Tibial artery (tissue), 4 donors: ENCODE measurements at regions not wholly inside any gene's neighbourhood (a gene's known extent, or its start where the extent isn't known, plus 50 kb on each side); places are given as distances from the start of the nearest gene placed in this dataset.

Source experiments
- DNase-seq, 2 donors: peaks; one replicate each; pipeline ENCODE4 v3.0.0-alpha.2; 2019
- H3K27ac ChIP-seq, 2 donors: fragments of 200-600 bp; sonication (generic) in 1 of 2; 1 replicate in 1 of 2; 2 replicates in 1 of 2; pipeline ENCODE4 v1.5.1; 2018 to 2019; ENCODE audit warnings: mild to moderate bottlenecking in 1 of 2
- H3K27me3 ChIP-seq, 2 donors: fragments of 200-600 bp; sonication (generic) in 1 of 2; one replicate each; pipeline versions ENCODE4 v1.5.1 to v1.6.0; 2016 to 2019
- H3K36me3 ChIP-seq, 3 donors: fragments of 200-600 bp; sonication (generic) in 2 of 3; one replicate each; pipeline ENCODE4 v1.5.1; 2016 to 2019; ENCODE audit warnings: mild to moderate bottlenecking in 2 of 3
- H3K4me1 ChIP-seq, 4 donors: fragments of 200-600 bp; sonication (generic) in 2 of 4; 1 replicate in 3 of 4; 2 replicates in 1 of 4; pipeline ENCODE4 v1.5.1; 2016 to 2019
- H3K4me3 ChIP-seq, 2 donors: fragments of 200-600 bp; sonication (generic) in 1 of 2; 1 replicate in 1 of 2; 2 replicates in 1 of 2; pipeline ENCODE4 v1.5.1; 2018 to 2019; ENCODE audit warnings: mild to moderate bottlenecking in 2 of 2
- H3K9me3 ChIP-seq, 3 donors: fragments of 200-600 bp; sonication (generic) in 1 of 3; one replicate each; pipeline ENCODE4 v1.5.1; 2016 to 2019
- CTCF ChIP-seq, 2 experiments: fragments of 200-600 bp in 1 of 2; fragments of 450-650 bp in 1 of 2; IDR thresholded peaks; one replicate each; pipeline ENCODE4 v1.5.1; 2017 to 2019; ENCODE audit warnings: antibody characterized with exemption in 2 of 2, mild to moderate bottlenecking in 1 of 2, moderate library complexity in 1 of 2
- intact Hi-C: fragments of 100-400 bp; cut with DNase I; formaldehyde crosslinking; loops from one replicate; pipeline ENCODE4 v1.15.0; 2023; ENCODE audit warnings: low total_unique reads

- Histone ChIP-seq H3K36me3 (no peaks in the 10 kb centered on the region), H3K9me3 (no peaks in the 10 kb centered on the region), H3K27ac (no peak overlapping the region), H3K4me1 (peaks cover 0 to 9% (median 0%) of the 10 kb centered on the region in 4 donors), H3K27me3 (no peaks in the 10 kb centered on the region), H3K4me3 (no peak overlapping the region)
- no peak for DNase-seq
- TF ChIP-seq CTCF (IDR thresholded peaks at IDR 0.05): no peak
- intact Hi-C loops: no loop called here
Observed at GRCh38 chr5:74241751-74242140, 398.8 kb downstream of the ENC1 start.

- no peak for DNase-seq
- no peaks in the 10 kb centered on the region for H3K36me3 ChIP-seq
- H3K27me3 ChIP-seq: no peaks in the 10 kb centered on the region
- H3K9me3 ChIP-seq: no peaks in the 10 kb centered on the region
- intact Hi-C loops: no loop called here
- no peak overlapping the region for H3K4me3 ChIP-seq
- no peak overlapping the region for H3K27ac ChIP-seq
- no peak for TF ChIP-seq CTCF (IDR thresholded peaks at IDR 0.05)
- H3K4me1 ChIP-seq: peaks cover 0 to 6% (median 0%) of the 10 kb centered on the region in 4 donors
Observed at GRCh38 chr5:74240783-74241750, 399.5 kb downstream of the ENC1 start.

GRCh38 chr5:74239261-74239660 is 401.3 kb downstream of the ENC1 start:
- Histone ChIP-seq H3K27me3 (no peaks in the 10 kb centered on the region), H3K27ac (no peak overlapping the region), H3K9me3 (no peaks in the 10 kb centered on the region), H3K4me3 (no peak overlapping the region), H3K36me3 (no peaks in the 10 kb centered on the region), H3K4me1 (no peaks in the 10 kb centered on the region)
- TF ChIP-seq CTCF (IDR thresholded peaks at IDR 0.05): no peak
- intact Hi-C loops: no loop called here
- peak in 1 of 2 donors; percentile 33 for DNase-seq

- DNase-seq: no peak
- Histone ChIP-seq H3K4me3 (no peak overlapping the region), H3K9me3 (no peaks in the 10 kb centered on the region), H3K27ac (no peak overlapping the region), H3K27me3 (no peaks in the 10 kb centered on the region), H3K36me3 (no peaks in the 10 kb centered on the region), H3K4me1 (no peaks in the 10 kb centered on the region)
- intact Hi-C loops: no loop called here
- no peak for TF ChIP-seq CTCF (IDR thresholded peaks at IDR 0.05)
Observed at GRCh38 chr5:74237571-74238145, 402.9 kb downstream of the ENC1 start.

GRCh38 chr5:74235552-74235951 is 405.0 kb downstream of the ENC1 start:
- H3K27ac ChIP-seq: no peak overlapping the region
- no peaks in the 10 kb centered on the region for H3K9me3 ChIP-seq
- no peaks in the 10 kb centered on the region for H3K27me3 ChIP-seq
- H3K4me1 ChIP-seq: no peaks in the 10 kb centered on the region
- intact Hi-C loops: no loop called here
- TF ChIP-seq CTCF (IDR thresholded peaks at IDR 0.05): no peak
- no peaks in the 10 kb centered on the region for H3K36me3 ChIP-seq
- H3K4me3 ChIP-seq: no peak overlapping the region
- no peak for DNase-seq
